IPS-18a (cell line): ENCODE measurements at regions not wholly inside any gene's neighbourhood (a gene's known extent, or its start where the extent isn't known, plus 50 kb on each side); places are given as distances from the start of the nearest gene placed in this dataset.

Experiments
- H3K27ac ChIP-seq: one replicate; pipeline ENCODE4 v1.5.1; 2013; ENCODE audit warnings: low read length
- H3K27me3 ChIP-seq: one replicate; pipeline ENCODE4 v1.6.1; 2013; ENCODE audit warnings: mild to moderate bottlenecking, low read length; ENCODE audit not compliant: control insufficient read depth, insufficient read depth
- H3K36me3 ChIP-seq: one replicate; pipeline ENCODE4 v1.6.1; 2013; ENCODE audit warnings: low read depth, low read length; ENCODE audit not compliant: control insufficient read depth
- H3K4me1 ChIP-seq: one replicate; pipeline ENCODE4 v1.6.1; 2013; ENCODE audit warnings: low read depth, low read length; ENCODE audit not compliant: control insufficient read depth
- H3K4me3 ChIP-seq: one replicate; pipeline ENCODE4 v1.5.1; 2013; ENCODE audit warnings: low read length
- H3K9ac ChIP-seq: one replicate; pipeline ENCODE4 v1.6.1; 2013; ENCODE audit warnings: mild to moderate bottlenecking, low read length, moderate library complexity
- H3K9me3 ChIP-seq: one replicate; pipeline ENCODE4 v1.6.1; 2013; ENCODE audit warnings: low read depth, low read length; ENCODE audit not compliant: control insufficient read depth

DNA sequence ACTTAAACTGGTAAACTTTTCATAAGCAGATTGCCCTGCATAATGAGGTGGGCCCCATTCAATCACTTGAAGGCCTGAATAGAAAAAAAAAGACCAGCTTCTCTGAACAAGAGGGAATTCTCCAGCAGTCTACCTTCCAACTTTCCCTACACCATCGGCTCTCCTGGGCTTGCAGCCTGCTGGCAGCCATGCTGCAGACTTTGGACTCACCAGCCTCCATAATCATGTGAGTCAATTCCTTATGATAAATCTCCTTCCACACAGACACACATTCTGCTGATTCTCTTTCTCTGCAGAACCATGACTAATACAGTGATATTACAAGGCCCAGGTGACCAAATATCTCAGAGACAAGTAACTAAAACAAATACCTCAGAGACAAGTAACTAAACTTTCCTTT lies 113.8 kb upstream of the WDR17 start:
- Histone ChIP-seq H3K27ac (no peak overlapping the region), H3K4me1 (no peaks in the 10 kb centered on the region), H3K36me3 (no peaks in the 10 kb centered on the region), H3K9me3 (no peaks in the 10 kb centered on the region), H3K4me3 (no peak overlapping the region), H3K27me3 (no peaks in the 10 kb centered on the region), H3K9ac (no peak overlapping the region)

DNA sequence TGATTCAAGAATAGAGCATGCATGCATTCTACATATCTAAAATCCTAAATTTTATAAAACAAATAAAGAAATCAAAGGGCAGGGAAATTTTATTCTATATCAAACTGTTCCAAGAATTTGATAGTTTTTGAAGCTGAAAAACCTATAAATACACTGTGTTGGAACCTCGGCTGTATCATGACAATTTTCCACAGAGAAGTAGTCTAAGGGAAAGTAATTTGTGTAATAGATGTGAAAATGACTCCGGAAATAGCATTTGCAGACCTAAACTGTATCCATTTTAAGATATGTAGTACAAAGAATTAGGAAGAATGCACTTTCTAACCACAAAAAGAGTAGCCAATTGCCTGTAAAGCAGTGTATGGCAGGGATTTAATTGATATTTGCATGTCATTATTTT lies 112.5 kb upstream of the WDR17 start:
- no peaks in the 10 kb centered on the region for H3K4me1 ChIP-seq
- H3K9ac ChIP-seq, result no peak overlapping the region
- H3K4me3 ChIP-seq, result no peak overlapping the region
- no peak overlapping the region for H3K27ac ChIP-seq
- H3K9me3 ChIP-seq, result no peaks in the 10 kb centered on the region
- no peaks in the 10 kb centered on the region for H3K27me3 ChIP-seq
- H3K36me3 ChIP-seq, result no peaks in the 10 kb centered on the region

DNA sequence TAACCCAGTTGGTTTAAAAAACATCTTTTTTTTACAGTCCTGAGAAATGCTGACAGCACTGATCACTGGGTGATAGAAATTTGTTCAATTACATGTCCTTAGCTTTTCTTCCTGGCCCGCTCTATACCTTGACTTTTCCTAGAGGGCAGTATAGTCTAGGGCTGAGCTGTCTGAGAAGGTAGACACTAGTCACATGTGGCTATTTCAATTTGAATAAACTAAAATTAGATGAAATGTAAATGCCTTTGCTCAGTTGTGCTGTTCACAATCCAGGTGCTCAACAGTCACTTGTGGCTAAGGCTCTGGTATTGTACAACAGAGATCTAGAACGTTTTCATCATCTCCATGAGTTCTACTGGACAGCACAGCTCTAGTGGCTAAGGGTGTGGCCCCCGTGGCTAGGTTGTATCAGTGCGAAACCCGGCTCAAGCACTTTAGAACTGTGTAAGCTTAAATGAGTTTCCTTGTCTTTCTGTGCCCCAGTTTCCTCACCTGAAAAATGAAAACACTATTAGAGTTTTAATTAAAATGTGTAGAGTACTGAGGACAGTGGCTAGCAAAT lies 111.6 kb upstream of the WDR17 start:
- no peak overlapping the region for H3K4me3 ChIP-seq
- H3K36me3 ChIP-seq, result no peaks in the 10 kb centered on the region
- H3K4me1 ChIP-seq, result no peaks in the 10 kb centered on the region
- H3K27ac ChIP-seq, result no peak overlapping the region
- no peaks in the 10 kb centered on the region for H3K9me3 ChIP-seq
- no peaks in the 10 kb centered on the region for H3K27me3 ChIP-seq
- no peak overlapping the region for H3K9ac ChIP-seq

DNA sequence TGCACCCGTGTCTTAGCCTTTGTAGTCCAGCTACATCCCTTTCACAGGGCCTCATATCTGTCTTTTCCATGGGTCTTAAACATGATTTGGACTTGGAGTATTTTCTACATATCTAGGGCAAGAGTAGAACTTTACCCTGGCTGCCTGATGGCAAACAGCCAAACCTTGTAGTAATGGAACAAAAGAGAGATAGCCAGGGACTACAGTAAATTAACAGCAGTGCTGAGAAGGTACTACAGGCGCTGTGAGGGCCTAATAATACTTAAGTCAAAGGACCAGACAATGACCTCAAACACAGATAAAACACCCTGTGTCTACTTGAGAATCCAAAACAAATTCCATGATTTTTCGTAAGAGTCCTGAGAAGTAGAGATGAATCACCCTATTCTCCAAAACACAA lies 111.0 kb upstream of the WDR17 start:
- no peaks in the 10 kb centered on the region for H3K36me3 ChIP-seq
- H3K27me3 ChIP-seq, result no peaks in the 10 kb centered on the region
- no peaks in the 10 kb centered on the region for H3K4me1 ChIP-seq
- H3K4me3 ChIP-seq, result no peak overlapping the region
- H3K27ac ChIP-seq, result no peak overlapping the region
- H3K9me3 ChIP-seq, result no peaks in the 10 kb centered on the region
- no peak overlapping the region for H3K9ac ChIP-seq

DNA sequence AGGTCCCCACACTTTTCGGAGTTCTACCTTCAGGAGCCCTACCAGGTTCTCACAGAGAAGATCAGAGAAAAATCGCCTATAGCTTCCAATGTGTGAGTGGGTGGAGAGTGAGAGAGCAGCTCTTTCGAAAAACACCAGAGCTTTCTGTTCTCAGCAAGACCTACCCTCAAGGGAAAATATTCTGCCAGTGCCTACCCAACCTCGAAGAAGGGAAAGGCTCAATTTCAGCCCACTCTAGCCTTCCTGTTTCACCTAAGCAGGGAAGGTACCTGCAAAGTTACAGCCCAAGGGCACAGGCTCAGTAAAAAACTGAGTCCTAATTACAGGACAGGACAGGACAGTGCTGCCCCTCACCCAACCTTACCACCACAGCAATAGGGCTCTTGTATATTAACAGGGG lies 104.0 kb upstream of the WDR17 start:
- Histone ChIP-seq H3K27ac (no peak overlapping the region), H3K4me1 (no peaks in the 10 kb centered on the region), H3K27me3 (no peaks in the 10 kb centered on the region), H3K9ac (no peak overlapping the region), H3K36me3 (no peaks in the 10 kb centered on the region), H3K4me3 (no peak overlapping the region), H3K9me3 (no peaks in the 10 kb centered on the region)

DNA sequence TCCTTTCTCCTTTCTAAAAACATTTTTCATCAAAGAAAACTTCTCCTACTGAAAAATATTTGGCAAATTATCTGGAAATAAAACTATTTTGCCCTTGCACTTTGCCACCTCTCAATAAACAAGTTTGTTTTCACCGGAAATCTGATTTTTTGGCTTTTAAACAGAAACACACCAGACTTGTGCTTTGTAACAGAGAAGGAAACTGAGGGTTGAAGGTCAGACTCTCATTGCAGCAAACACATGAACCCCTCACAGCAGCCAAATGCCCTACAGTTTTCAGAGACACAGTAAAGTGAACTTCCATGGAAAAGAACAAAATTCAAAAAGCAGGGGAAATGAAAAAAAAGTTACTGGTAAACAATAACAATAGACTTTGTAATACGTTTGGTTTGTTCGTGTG lies 95.6 kb upstream of the WDR17 start:
- Histone ChIP-seq H3K9me3 (no peaks in the 10 kb centered on the region), H3K27ac (no peak overlapping the region), H3K4me1 (peaks cover 35% of the 10 kb centered on the region), H3K4me3 (no peak overlapping the region), H3K36me3 (no peaks in the 10 kb centered on the region), H3K9ac (peak overlapping the region; percentile 7), H3K27me3 (no peaks in the 10 kb centered on the region)

DNA sequence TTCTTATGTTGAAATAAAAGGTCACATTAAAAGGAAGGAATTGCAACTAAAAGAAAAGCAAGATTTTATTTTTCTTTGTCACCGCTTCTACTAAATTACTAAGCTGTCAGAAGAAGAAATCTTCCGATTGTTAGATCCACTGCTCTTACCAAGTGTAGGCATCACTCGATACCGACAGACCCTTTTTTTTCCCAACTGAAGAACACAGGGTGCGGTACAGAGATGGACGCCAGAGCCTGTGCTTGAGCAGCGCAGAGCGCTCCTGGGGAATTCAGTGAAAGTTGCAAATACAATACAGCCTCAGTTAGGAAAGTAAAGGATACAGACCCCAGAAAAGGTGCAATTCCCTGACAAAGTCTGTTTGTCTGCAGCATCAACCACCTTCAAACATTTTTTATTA lies 94.9 kb upstream of the WDR17 start:
- Histone ChIP-seq H3K36me3 (no peaks in the 10 kb centered on the region), H3K9me3 (no peaks in the 10 kb centered on the region), H3K4me3 (no peak overlapping the region), H3K4me1 (peaks cover 35% of the 10 kb centered on the region), H3K9ac (peak overlapping the region; percentile 28), H3K27ac (no peak overlapping the region), H3K27me3 (no peaks in the 10 kb centered on the region)

DNA sequence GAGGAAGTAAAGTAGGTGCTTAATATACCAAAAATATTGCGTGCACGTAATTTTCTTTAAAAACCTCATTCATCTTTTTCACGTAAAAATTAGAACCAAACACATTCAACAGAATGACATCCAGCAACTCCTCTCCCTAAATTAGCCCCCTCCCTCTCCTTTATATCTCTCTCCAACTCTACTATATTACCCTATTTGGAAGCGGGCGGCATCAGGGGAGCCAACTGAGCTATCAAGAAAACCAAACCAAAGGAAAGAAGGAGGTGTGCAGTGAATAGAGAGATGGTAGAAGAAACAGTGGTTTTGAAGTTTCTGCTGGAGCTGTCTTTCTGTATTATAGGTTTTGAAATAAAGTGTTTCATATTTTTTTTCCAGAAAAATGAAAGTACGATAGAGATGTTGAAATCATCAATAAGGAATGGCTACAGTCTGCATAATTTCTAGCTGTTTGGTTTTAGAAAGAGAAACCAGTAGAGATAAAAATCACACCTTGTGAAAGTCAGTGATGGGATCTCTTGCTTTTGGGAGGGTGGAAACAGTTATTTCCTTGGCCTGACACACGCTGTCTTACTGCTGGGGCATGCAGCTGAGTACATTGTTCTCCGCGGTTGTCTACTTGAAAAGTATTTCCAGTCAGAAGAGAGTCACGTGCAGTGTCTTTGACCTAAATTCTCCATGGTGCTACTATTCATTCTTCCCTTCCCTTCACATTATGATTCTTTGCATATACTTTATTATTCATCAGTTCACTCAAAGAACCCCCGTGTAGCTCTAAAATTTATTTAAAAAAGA lies 94.1 kb upstream of the WDR17 start:
- Histone ChIP-seq H3K9me3 (no peaks in the 10 kb centered on the region), H3K27me3 (no peaks in the 10 kb centered on the region), H3K36me3 (no peaks in the 10 kb centered on the region), H3K4me1 (peaks cover 35% of the 10 kb centered on the region), H3K9ac (peak overlapping the region; percentile 28), H3K27ac (no peak overlapping the region), H3K4me3 (peak overlapping the region; percentile 31)

DNA sequence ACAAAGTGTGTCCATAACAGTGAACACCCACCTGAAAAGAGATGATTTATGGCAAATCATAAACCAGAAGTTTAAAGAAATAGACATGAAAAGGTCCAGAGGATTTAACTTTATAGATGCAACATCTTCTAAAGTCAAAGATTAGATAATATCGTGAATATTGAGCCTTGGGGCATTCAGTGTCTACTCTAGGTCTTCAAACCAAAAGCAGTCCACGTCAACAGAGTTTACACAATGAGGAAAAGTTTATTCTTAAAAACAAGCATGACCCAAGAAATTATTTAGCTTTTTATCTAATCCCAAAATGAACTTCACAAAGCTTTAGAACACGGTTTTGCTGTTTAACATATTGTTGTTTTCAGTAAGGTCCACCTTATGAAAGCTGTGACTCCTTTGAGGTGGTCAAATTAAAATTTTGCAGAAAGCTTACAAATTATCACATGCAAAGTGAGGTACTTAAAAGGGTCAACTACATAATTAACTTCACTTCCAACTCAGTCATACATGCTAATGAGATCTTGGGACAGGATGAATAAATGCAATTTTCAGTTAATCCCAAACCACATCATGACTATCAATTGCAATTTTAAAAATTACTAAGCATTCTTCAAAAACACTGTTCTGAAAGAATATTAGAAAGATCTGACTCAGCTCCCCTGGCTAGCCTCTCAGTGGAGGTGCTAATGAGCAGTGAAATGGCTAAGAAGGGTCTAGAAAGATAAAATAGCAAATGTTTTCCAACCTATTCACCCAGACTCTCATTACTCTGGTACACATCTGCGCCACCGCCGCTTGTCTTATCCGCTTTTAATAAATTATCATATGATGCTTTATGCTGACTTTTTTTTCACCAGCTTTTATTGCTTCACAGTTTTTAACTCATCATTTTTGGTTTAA lies 92.4 kb upstream of the WDR17 start:
- H3K27me3 ChIP-seq, result no peaks in the 10 kb centered on the region
- no peak overlapping the region for H3K9ac ChIP-seq
- no peaks in the 10 kb centered on the region for H3K9me3 ChIP-seq
- H3K27ac ChIP-seq, result no peak overlapping the region
- no peak overlapping the region for H3K4me3 ChIP-seq
- H3K4me1 ChIP-seq, result peaks cover 35% of the 10 kb centered on the region
- H3K36me3 ChIP-seq, result no peaks in the 10 kb centered on the region

DNA sequence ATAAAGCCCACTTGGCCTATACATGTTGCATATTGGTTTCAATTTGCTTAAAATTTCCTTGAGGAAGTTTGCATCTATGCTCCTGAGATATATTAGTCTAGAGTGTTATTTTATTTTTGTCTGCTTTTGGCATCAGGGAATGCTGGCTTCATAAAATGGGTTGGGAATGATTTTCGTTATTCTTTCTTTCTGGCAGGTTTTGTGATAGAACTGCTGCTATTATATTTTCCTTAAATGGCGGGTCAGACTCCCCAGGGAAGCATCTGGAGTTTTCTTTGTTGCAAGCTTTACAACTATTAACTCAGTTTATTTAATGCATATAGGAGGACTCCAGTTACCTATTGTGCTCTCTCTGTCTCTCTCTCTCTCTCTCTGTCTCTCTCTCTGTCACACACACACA lies 82.0 kb upstream of the WDR17 start:
- H3K9ac ChIP-seq, result no peak overlapping the region
- H3K4me1 ChIP-seq, result peaks cover 10% of the 10 kb centered on the region
- H3K9me3 ChIP-seq, result no peaks in the 10 kb centered on the region
- H3K36me3 ChIP-seq, result no peaks in the 10 kb centered on the region
- no peak overlapping the region for H3K4me3 ChIP-seq
- H3K27me3 ChIP-seq, result no peaks in the 10 kb centered on the region
- H3K27ac ChIP-seq, result no peak overlapping the region

DNA sequence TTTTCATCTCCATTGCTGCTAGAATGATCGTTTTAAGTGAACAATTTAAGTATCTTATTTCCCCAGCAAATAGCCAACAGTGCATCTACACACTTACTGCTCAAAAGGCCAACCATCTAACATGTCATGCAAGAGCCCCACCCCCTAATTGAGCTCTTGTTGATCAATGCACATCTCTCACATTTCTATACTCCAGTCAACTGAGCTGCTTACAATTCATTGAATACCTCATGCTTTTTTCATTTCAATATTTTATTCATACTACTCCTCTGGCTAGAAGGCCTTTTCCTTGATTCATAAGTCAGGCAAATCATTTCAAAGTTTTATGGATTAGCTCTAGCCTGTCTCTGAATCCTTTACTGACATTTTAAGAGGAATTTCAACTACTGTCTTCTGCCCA lies 79.0 kb upstream of the WDR17 start:
- no peaks in the 10 kb centered on the region for H3K27me3 ChIP-seq

More for the DNA sequence above, 79.0 kb upstream of the WDR17 start:
- Histone ChIP-seq H3K9ac (no peak overlapping the region), H3K36me3 (no peaks in the 10 kb centered on the region), H3K27ac (no peak overlapping the region), H3K4me1 (peaks cover 11% of the 10 kb centered on the region), H3K9me3 (no peaks in the 10 kb centered on the region), H3K4me3 (no peak overlapping the region)
